HepG2 (cell line): ENCODE measurements at regions not wholly inside any gene's neighbourhood (a gene's known extent, or its start where the extent isn't known, plus 50 kb on each side); places are given as distances from the start of the nearest gene placed in this dataset.

Experiments
- CCAR2 ChIP-seq: fragments of 200-400 bp; formaldehyde crosslinking; optimal IDR thresholded peaks from 2 replicates; pipeline ENCODE3; 2018; ENCODE audit warnings: low read depth, mild to moderate bottlenecking, low read length, moderate library complexity
- DNMT1 ChIP-seq: sonication (generic); formaldehyde crosslinking; IDR thresholded peaks from 2 replicates; pipeline ENCODE4 v1.5.1; 2020; ENCODE audit warnings: mild to moderate bottlenecking, missing genetic modification reagents
- EHMT2 ChIP-seq: fragments of 200-600 bp; sonication (generic); IDR thresholded peaks from 2 replicates; pipeline ENCODE4 v1.7.0; 2017; ENCODE audit warnings: antibody characterized with exemption, low read depth, low read length, borderline replicate concordance
- ESRRA ChIP-seq: sonication (generic); formaldehyde crosslinking; IDR thresholded peaks from 2 replicates; pipeline ENCODE4 v1.5.1; 2020; ENCODE audit warnings: mild to moderate bottlenecking, low read depth, missing genetic modification reagents
- GLMP ChIP-seq: sonication (generic); formaldehyde crosslinking; IDR thresholded peaks from 2 replicates; pipeline ENCODE4 v1.9.0; 2021; ENCODE audit warnings: missing genetic modification reagents, mild to moderate bottlenecking, borderline replicate concordance
- HNF4G ChIP-seq, 2 experiments: sonication (generic) in 1 of 2; formaldehyde crosslinking in 1 of 2; IDR thresholded peaks; 2 replicates each; pipeline versions ENCODE4 v1.4.0 to v1.6.1; 2011 to 2020; ENCODE audit warnings: borderline replicate concordance in 2 of 2, low read depth in 2 of 2, mild to moderate bottlenecking in 2 of 2, low read length in 1 of 2, missing genetic modification reagents in 1 of 2, moderate library complexity in 1 of 2
- KAT8 ChIP-seq: IDR thresholded peaks from 2 replicates; pipeline ENCODE4 v1.6.1; 2016; ENCODE audit warnings: missing genetic modification reagents, missing compliant biosample characterization
- MTA1 ChIP-seq: sonication (generic); formaldehyde crosslinking; IDR thresholded peaks from 2 replicates; pipeline ENCODE4 v1.4.0; 2020; ENCODE audit warnings: missing genetic modification reagents, mild to moderate bottlenecking, borderline replicate concordance
- MXD1 ChIP-seq: sonication (generic); formaldehyde crosslinking; IDR thresholded peaks from 2 replicates; pipeline ENCODE4 v1.4.0; 2020; ENCODE audit warnings: mild to moderate bottlenecking, missing genetic modification reagents
- NR1H2 ChIP-seq: sonication (generic); formaldehyde crosslinking; IDR thresholded peaks from 2 replicates; pipeline ENCODE4 v1.8.1; 2022; ENCODE audit warnings: low read depth, missing genetic modification reagents, borderline replicate concordance
- PHF5A ChIP-seq: IDR thresholded peaks from one replicate; pipeline ENCODE4 v1.6.1; 2018; ENCODE audit warnings: low read depth, missing genetic modification reagents; ENCODE audit not compliant: unreplicated experiment
- POLR2A ChIP-seq, 2 experiments: IDR thresholded peaks; 2 replicates each; pipeline ENCODE4 v1.6.1; 2011; ENCODE audit warnings: low read depth in 2 of 2, low read length in 2 of 2, mild to moderate bottlenecking in 1 of 2, moderate library complexity in 1 of 2; ENCODE audit not compliant: insufficient read depth in 1 of 2
- SMAD1 ChIP-seq: sonication (generic); formaldehyde crosslinking; IDR thresholded peaks from 2 replicates; pipeline ENCODE4 v1.4.0; 2020; ENCODE audit warnings: missing genetic modification reagents, low read depth, mild to moderate bottlenecking, borderline replicate concordance
- THAP11 ChIP-seq: IDR thresholded peaks from 2 replicates; pipeline ENCODE4 v1.6.1; 2016; ENCODE audit warnings: missing biosample characterization, missing genetic modification reagents
- THAP7 ChIP-seq: sonication (generic); formaldehyde crosslinking; IDR thresholded peaks from 2 replicates; pipeline ENCODE4 v1.8.1; 2023; ENCODE audit warnings: mild to moderate bottlenecking, missing genetic modification reagents
- XBP1 ChIP-seq: sonication (generic); formaldehyde crosslinking; IDR thresholded peaks from 2 replicates; pipeline ENCODE4 v1.5.0; 2020; ENCODE audit warnings: missing genetic modification reagents
- ZBTB38 ChIP-seq: sonication (generic); formaldehyde crosslinking; IDR thresholded peaks from 2 replicates; pipeline ENCODE4 v1.5.1; 2020; ENCODE audit warnings: mild to moderate bottlenecking, missing genetic modification reagents
- ZFP41 ChIP-seq: sonication (generic); formaldehyde crosslinking; IDR thresholded peaks from 2 replicates; pipeline ENCODE4 v1.4.0; 2020; ENCODE audit warnings: mild to moderate bottlenecking, missing genetic modification reagents, borderline replicate concordance
- ZFP62 ChIP-seq: sonication (generic); formaldehyde crosslinking; IDR thresholded peaks from 2 replicates; pipeline ENCODE4 v1.4.0; 2020; ENCODE audit warnings: missing genetic modification reagents
- ZKSCAN1 ChIP-seq: fragments of 150-350 bp; IDR thresholded peaks from 2 replicates; pipeline ENCODE4 v1.6.1; 2014; ENCODE audit warnings: low read length
- ZMYM4 ChIP-seq: sonication (generic); formaldehyde crosslinking; IDR thresholded peaks from 2 replicates; pipeline ENCODE4 v1.8.1; 2023; ENCODE audit warnings: mild to moderate bottlenecking, missing genetic modification reagents
- ZNF446 ChIP-seq: sonication (generic); formaldehyde crosslinking; IDR thresholded peaks from 2 replicates; pipeline ENCODE4 v1.5.0; 2020; ENCODE audit warnings: mild to moderate bottlenecking, missing genetic modification reagents
- ZNF512B ChIP-seq: sonication (generic); formaldehyde crosslinking; IDR thresholded peaks from 2 replicates; pipeline ENCODE4 v1.5.1; 2020; ENCODE audit warnings: missing genetic modification reagents, mild to moderate bottlenecking, borderline replicate concordance
- ZNF782 ChIP-seq: sonication (generic); formaldehyde crosslinking; IDR thresholded peaks from 2 replicates; pipeline ENCODE4 v1.4.0; 2020; ENCODE audit warnings: missing genetic modification reagents, mild to moderate bottlenecking, borderline replicate concordance
- ZSCAN30 ChIP-seq: sonication (generic); formaldehyde crosslinking; IDR thresholded peaks from 2 replicates; pipeline ENCODE4 v1.5.0; 2020; ENCODE audit warnings: mild to moderate bottlenecking, missing genetic modification reagents

- no peak for TF ChIP-seq THAP7 (CRISPR knock-in tag)
- TF ChIP-seq MXD1 (CRISPR knock-in tag) = no peak
- TF ChIP-seq NR1H2 = no peak
- no peak for TF ChIP-seq ZFP41
- TF ChIP-seq GLMP (CRISPR knock-in tag) = no peak
- no peak for TF ChIP-seq ZKSCAN1
- no peak for TF ChIP-seq ZNF512B (CRISPR knock-in tag)
- TF ChIP-seq ZNF446 (CRISPR knock-in tag) = no peak
- TF ChIP-seq MTA1 (CRISPR knock-in tag) = no peak; the same call in 1 of the 2 replicates
- peak; percentile 82 for TF ChIP-seq KAT8 (CRISPR knock-in tag)
- peak; percentile 91; the same call in 1 of the 2 replicates for TF ChIP-seq ZMYM4
- TF ChIP-seq POLR2A (IDR thresholded peaks at IDR 0.05; ENCODE audit: insufficient read depth in 1 of 2, low read depth in 2 of 2, low read length in 2 of 2) = peak in 1 of 2 experiments; percentile 48; a peak in 1 of 4 replicates
- TF ChIP-seq PHF5A (CRISPR knock-in tag) = peak; percentile 89
- peak; percentile 93; the same call in 1 of the 2 replicates for TF ChIP-seq EHMT2
- TF ChIP-seq ZFP62 (CRISPR knock-in tag) = no peak
- TF ChIP-seq HNF4G (IDR thresholded peaks at IDR 0.05; ENCODE audit: borderline replicate concordance, low read depth, low read length) = peak; percentile 76
- TF ChIP-seq HNF4G (CRISPR knock-in tag; IDR thresholded peaks at IDR 0.05; ENCODE audit: borderline replicate concordance, low read depth) = no peak
- no peak for TF ChIP-seq THAP11 (CRISPR knock-in tag)
- TF ChIP-seq ZBTB38 (CRISPR knock-in tag) = no peak
- TF ChIP-seq ESRRA = peak; percentile 20; the same call in 1 of the 2 replicates
- no peak for TF ChIP-seq XBP1 (CRISPR knock-in tag)
- TF ChIP-seq ZSCAN30 = no peak
- TF ChIP-seq CCAR2 = no peak
- no peak for TF ChIP-seq SMAD1 (CRISPR knock-in tag)
- no peak for TF ChIP-seq DNMT1 (CRISPR knock-in tag)
- TF ChIP-seq ZNF782 (CRISPR knock-in tag) = no peak
Measured at GRCh38 chr2:179344280-179344964, 79.8 kb upstream of the SESTD1 start (continued).
